GM21717 (cell line): ENCODE measurements at regions not wholly inside any gene's neighbourhood (a gene's known extent, or its start where the extent isn't known, plus 50 kb on each side); places are given as distances from the start of the nearest gene placed in this dataset.

Experiments used
- ATAC-seq: cut with Tn5 transposase; IDR thresholded peaks from one replicate; pipeline ENCODE4 v1.9.1; 2021; ENCODE audit warnings: mild to moderate bottlenecking, moderate library complexity; ENCODE audit not compliant: unreplicated experiment

GRCh38 chr6:159445351-159445750 is 247.7 kb downstream of the SOD2 start:
- ATAC-seq = no peak

- ATAC-seq = no peak
Measured at GRCh38 chr6:159444056-159444760, 248.8 kb downstream of the SOD2 start.

DNA sequence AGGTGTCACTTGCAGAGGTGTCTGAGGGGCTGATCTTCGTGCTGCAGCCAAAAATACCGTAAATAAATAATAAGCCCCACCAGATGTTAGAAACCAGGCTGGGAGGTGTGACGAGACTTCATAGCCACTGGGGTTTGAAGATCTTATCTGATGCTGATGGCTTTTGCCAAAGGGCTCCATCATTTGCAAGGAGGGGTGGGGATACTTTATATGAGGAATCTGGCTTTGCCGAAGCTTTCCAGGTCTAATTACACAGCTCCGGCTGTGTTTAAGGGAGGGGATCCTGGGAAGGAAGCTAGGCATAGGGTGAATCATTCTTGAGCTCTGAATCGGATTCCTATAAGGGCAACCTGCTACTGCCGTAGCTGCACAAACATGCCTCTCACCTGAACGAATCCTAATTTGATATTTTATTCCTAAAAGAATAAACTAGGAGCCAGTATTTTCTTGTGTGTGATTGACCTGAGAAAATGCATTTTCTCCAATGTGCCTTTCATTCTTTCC is 249.6 kb downstream of the SOD2 start:
- ATAC-seq = no peak

DNA sequence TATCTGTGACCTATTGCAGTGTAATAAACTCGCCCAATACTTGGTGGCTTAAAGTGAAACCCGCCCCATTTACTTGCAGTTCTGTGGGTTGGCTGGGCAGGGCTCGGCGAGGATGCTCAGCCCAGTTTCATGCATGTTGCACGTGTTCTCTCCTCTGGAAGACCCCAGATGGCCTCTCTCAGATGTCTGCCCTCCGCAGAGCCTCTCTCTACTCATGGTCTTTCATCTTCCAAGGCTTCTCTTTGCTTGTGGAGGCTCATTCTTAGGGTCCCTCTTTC is 251.4 kb downstream of the SOD2 start:
- no peak for ATAC-seq

GRCh38 chr6:159440911-159441703 is 251.9 kb downstream of the SOD2 start:
- ATAC-seq = no peak

- no peak for ATAC-seq
Measured at GRCh38 chr6:159440349-159440748, 252.7 kb downstream of the SOD2 start.

DNA sequence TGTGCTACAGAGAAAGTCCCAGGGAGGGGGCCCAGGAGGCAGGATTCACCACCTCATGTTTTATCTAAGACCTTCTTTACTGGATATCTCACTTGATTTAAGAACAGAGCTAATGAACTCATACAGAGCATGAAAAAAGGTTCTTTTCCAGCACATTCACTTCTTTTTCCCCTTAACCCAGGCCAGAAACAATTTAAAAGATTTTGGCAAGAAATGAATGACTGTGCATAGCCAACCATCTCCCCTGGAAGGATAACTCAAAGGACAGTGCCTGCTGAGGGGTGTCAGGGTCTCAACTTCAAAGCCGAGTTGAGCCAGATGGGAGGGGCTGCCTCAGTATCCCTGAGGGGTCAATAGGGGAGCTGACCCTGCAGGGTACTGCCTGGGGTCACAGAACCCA is 253.4 kb downstream of the SOD2 start:
- no peak for ATAC-seq

- no peak for ATAC-seq
Measured at GRCh38 chr6:159438106-159438505, 254.9 kb downstream of the SOD2 start.

DNA sequence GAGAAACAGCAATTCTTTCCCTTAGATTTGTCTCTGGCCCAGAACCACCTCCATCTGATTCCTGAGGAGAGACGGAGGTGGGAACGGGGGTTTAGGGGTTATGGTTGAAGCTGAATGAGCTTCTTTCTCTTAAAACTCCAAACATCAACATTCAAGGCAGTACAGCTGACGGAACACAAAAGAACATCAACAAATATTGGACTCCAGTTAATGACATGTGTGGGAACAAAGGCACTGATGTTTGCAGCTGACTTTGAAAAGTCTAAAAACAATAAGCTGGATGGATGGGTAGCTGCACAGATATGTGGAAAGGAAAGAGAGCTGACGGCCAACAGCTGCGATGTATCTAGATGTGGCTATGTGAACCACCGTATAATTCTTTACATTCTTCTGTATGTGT is 256.5 kb downstream of the SOD2 start:
- no peak for ATAC-seq

DNA sequence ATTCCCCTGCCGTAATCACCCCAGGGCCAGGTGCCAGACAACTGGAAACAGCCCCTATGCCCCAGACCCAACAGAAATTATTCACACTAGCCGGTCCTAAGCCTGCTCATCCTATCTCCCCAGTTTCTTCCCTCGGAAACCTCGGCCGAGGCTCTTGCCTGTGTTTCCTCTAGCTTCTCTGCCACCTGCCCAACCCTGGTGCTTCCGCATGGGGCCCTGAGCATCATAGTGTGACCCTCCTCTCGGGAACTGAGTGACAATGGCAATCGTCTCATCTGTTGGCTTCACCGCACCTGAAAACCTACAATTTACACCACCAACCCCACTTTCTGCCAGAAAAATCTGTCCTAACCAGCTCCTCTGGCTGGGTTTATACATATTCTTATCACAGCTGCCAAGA is 257.3 kb downstream of the SOD2 start:
- ATAC-seq = no peak

DNA sequence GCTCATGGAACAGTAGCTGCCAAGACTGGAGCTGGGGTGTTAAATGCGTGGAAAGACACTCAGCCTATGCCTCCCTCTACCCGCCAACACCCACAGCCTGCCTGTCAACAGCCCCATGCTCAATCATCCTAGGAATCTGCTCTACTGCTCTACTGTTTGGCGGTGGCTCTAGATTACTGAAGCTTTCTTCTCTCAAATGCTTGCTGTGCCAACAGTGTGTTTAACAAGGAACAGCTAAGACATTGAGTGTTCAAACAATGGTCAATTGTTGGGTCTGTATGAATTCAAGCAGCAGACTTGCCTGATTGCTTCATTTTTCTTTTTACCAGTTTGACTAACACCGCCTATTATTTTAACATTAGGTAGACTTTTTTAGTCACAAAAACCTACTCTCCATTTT is 258.6 kb downstream of the SOD2 start:
- ATAC-seq = no peak

DNA sequence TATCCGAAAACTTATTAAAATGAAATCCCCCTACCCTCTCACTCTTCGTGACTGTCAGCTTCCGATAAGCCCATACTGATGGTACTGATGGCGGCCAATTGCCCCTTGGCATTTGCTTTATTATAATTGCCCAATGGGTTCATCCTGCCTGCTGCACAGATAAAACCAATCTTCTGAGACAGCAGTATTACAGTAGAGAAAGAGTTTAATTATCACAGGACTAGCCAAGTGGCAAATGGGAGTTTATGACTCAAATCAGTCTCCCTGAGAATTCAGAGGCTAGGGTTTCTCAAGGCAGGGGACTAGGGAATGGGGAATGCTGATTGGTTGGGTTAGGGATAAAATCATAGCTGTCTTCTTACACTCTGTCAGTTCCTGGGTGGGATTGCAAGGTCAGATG is 259.5 kb downstream of the SOD2 start:
- ATAC-seq = no peak

- ATAC-seq = no peak
Measured at GRCh38 chr6:159431750-159432149, 261.3 kb downstream of the SOD2 start.

- ATAC-seq = no peak
Measured at GRCh38 chr6:159430323-159430722, 261.1 kb downstream of the FNDC1 start.

- no peak for ATAC-seq
Measured at GRCh38 chr6:159429433-159429832, 260.2 kb downstream of the FNDC1 start.

- ATAC-seq = no peak
Measured at GRCh38 chr6:159427771-159428170, 258.6 kb downstream of the FNDC1 start.

DNA sequence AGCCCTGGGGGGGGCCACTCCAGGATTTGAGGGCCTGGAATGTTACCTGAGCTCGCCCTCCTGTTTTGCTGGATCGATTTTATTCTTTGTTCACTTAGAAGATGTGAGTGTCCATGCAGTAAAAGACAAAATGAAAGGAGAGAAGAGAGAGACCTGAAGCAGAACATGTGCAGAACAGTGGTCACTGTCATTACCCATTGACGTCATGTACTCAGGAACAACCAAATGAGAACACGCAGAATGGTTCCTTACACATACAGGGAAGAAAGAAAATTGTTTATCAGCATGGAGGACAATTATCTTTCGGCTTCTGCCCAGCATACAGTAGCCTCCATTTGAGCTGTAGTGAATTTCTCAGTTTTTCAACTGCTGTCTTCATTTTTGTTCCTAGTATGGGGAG is 258.1 kb downstream of the FNDC1 start:
- ATAC-seq = no peak

DNA sequence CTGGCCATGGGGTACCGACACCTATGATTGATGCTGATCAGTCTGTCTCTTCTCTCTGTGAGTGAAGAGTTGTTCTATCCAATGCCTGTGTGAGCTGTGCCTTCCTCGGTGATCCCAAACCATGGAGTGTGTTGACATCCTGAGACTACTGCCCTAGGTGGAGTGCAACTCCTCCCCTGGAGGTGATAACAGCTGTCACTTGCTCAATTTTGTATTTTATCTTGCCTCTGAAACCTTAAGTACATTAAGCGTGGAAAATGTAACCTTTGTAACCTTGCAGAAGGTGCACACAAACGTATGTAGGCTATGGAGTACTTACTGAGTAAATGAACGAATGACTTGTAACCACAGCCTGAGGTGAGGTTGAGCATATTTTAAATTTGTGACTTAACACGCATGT is 256.2 kb downstream of the FNDC1 start:
- ATAC-seq = no peak

DNA sequence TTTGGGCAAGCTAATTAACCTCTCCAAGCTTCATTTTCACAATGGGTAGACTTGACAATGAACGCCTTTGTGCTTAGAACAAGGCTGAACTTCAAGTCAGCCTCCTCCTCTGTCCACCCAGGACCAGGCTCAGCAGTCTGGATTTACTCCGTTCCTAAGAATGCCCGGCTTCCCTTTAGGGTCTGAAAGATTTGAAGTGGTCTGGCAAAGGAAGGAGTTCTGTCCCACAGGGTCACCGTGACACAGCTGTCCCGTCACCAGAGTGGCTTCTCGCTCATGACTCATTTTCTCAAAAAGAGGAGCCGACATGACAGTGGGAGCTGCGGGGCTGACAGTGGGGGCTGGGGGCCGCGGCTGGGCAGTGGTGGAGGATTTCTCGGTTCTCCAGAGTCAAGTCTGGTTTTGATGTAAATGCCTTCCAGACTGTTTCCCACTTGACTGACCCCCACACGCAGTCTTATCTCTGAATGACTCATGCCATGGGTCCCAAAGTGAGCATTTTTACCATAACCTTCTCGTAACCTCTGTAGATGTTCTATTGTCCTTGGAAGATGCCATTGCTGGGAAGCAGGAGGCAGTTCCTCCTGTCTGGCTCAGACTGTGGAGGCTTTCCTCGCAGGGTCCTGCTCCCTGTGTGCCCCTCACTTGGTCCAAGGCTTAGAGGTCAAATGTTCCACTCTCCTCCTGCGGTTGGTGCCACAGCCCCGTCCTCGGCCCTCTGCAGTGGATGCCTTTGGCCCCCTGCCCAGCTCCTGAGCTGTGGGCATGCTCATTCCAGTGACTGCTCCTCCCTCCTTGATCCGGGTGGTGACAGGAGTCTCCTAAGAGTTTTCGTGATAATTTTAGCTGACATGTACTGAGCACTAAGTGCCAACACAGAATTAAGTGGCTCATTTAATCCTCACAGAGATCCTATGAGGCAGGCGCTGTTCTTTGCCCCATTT is 253.1 kb downstream of the FNDC1 start:
- ATAC-seq = no peak

DNA sequence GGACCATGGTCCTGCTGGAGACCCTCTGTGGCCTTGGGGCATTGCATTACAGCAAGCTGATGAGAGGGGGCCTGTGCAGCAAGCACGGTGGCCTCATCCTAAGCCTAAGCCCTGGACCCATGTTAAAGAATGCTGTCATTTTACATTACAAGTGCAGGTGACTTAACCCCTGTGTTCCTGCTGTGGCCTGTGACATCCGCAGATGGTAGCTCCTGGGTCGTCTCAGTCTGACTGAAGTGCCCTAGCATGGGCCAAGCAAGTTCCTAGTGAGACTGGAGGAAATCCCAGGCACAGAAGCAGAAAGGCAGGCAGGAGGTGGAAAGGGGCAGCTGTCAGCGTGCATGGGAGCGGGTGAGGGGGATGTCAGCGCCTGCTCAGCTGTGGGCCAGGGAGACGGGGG is 252.4 kb downstream of the FNDC1 start:
- ATAC-seq = no peak

DNA sequence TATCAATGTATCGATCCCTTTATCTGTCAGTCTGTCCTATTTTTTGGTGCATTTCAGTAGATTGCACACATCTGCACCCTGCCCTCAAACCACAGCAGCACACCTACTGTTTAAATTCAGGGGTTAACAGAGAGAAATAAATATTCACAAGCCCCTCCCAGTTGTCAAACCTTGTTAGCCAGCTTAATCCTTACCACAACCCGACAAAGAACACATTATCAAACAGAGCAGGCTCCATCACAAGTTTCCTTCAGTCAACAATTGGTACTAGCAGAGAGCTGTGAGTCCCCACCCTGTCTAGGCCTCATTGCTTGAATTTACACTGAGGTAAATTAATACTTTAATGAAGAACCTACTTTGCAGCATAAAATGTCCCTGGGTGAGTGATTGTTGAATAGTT is 249.8 kb downstream of the FNDC1 start:
- no peak for ATAC-seq
